HEK293T (cell line): ENCODE measurements at regions not wholly inside any gene's neighbourhood (a gene's known extent, or its start where the extent isn't known, plus 50 kb on each side); places are given as distances from the start of the nearest gene placed in this dataset.

Source experiments
- CTCF ChIA-PET: fragments of 350-600 bp; formaldehyde crosslinking; extraction: SDS; loops from one replicate; lab custom pipeline; 2021; ENCODE audit warnings: antibody characterized with exemption, inconsistent platforms; lab: Yijun Ruan, JAX
- POLR2A ChIA-PET: fragments of 350-600 bp; formaldehyde crosslinking; extraction: SDS; loops from one replicate; lab custom pipeline; 2020; ENCODE audit warnings: antibody characterized with exemption, inconsistent platforms; lab: Yijun Ruan, JAX
- DNase-seq: peaks from one replicate; pipeline ENCODE4 v3.0.0; 2012; ENCODE audit warnings: mixed read lengths; ENCODE audit errors: extremely low spot score
- ARNT ChIP-seq: fragments of 450-650 bp; IDR thresholded peaks from 2 replicates; pipeline ENCODE4 v1.6.1; 2017; ENCODE audit warnings: mild to moderate bottlenecking
- BHLHE40 ChIP-seq: fragments of 450-650 bp; IDR thresholded peaks from 2 replicates; pipeline ENCODE4 v1.6.1; 2016; ENCODE audit warnings: mild to moderate bottlenecking, moderate library complexity, borderline replicate concordance
- CTBP1 ChIP-seq: fragments of 450-650 bp; IDR thresholded peaks from 2 replicates; pipeline ENCODE4 v1.6.1; 2016; ENCODE audit warnings: borderline replicate concordance
- ELF4 ChIP-seq: fragments of 450-650 bp; IDR thresholded peaks from 2 replicates; pipeline ENCODE4 v1.6.1; 2017; ENCODE audit warnings: antibody characterized with exemption
- FOXA1 ChIP-seq: fragments of 450-650 bp; IDR thresholded peaks from 2 replicates; pipeline ENCODE4 v1.6.1; 2016; ENCODE audit warnings: mild to moderate bottlenecking
- FOXK2 ChIP-seq: fragments of 450-650 bp; IDR thresholded peaks from 2 replicates; pipeline ENCODE4 v1.6.1; 2016; ENCODE audit warnings: mild to moderate bottlenecking
- FOXM1 ChIP-seq: fragments of 450-650 bp; IDR thresholded peaks from 2 replicates; pipeline ENCODE4 v1.6.1; 2017; ENCODE audit warnings: mild to moderate bottlenecking, borderline replicate concordance
- HDGF ChIP-seq: fragments of 450-650 bp; IDR thresholded peaks from 2 replicates; pipeline ENCODE4 v1.6.1; 2017; ENCODE audit warnings: antibody characterized with exemption, borderline replicate concordance
- L3MBTL2 ChIP-seq: fragments of 450-650 bp; conservative IDR thresholded peaks from 2 replicates; pipeline ENCODE4 v1.6.1; 2016; ENCODE audit warnings: mild to moderate bottlenecking
- LEF1 ChIP-seq: fragments of 450-650 bp; IDR thresholded peaks from 2 replicates; pipeline ENCODE4 v1.6.1; 2017; ENCODE audit warnings: mild to moderate bottlenecking, borderline replicate concordance
- NFRKB ChIP-seq: fragments of 450-650 bp; IDR thresholded peaks from 2 replicates; pipeline ENCODE4 v1.6.1; 2016; ENCODE audit warnings: mild to moderate bottlenecking, moderate library complexity
- PKNOX1 ChIP-seq: fragments of 450-650 bp; IDR thresholded peaks from 2 replicates; pipeline ENCODE4 v1.6.1; 2016
- SP1 ChIP-seq: fragments of 450-650 bp; IDR thresholded peaks from 2 replicates; pipeline ENCODE4 v1.6.1; 2017
- SUZ12 ChIP-seq: fragments of 450-650 bp; IDR thresholded peaks from 2 replicates; pipeline ENCODE4 v1.6.1; 2016; ENCODE audit warnings: mild to moderate bottlenecking
- TARDBP ChIP-seq: fragments of 450-650 bp; IDR thresholded peaks from 2 replicates; pipeline ENCODE4 v1.6.1; 2016
- ZNF384 ChIP-seq: fragments of 450-650 bp; IDR thresholded peaks from 2 replicates; pipeline ENCODE4 v1.6.1; 2016

DNA sequence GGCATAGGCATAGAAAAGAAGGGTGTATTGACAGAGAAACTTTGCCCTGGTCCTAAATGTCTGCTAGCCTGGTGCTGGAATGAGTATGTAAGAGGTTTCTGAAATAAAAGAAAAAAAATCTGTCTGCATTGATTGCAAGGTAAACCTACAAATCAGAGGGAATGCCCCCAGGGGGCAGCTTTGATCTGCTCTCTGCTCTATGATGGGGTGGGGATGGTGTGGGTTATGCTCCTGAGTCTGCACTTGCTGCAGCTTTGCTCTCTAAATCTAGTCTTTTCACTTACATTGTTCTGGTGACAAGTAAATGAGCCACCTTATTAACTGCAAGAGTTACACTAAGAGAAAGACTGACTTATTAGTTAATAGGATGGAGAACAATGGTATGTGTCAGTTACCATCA, 468.4 kb upstream of the STXBP6 start:
- CTCF ChIA-PET = no interaction called here
- no peak for DNase-seq
- TF ChIP-seq LEF1 (no peak), SP1 (no peak), SUZ12 (no peak), ZNF384 (no peak), ARNT (no peak), HDGF (no peak), FOXA1 (no peak), FOXM1 (no peak), NFRKB (no peak), CTBP1 (no peak), L3MBTL2 (no peak), PKNOX1 (no peak), TARDBP (no peak), ELF4 (no peak)
- POLR2A ChIA-PET = no interaction called here

DNA sequence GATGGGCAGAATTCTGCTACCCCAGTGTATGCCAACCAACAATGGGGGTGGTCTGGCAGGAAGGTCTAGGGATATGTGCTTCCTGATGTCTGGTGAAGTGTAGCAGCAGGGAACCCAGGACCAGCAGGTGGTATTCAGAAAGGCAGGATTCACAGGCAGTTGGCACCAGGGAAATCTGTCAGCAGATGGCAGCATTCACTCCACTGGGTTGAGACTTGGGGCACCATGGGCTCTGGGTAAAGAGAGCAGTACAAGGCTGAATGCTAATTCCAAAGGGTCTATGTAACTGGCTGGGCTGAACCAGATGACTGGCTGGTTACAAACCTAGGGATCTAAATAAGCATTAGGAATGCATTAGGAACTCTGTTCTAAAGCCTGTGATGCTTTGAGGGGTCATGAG, 466.9 kb upstream of the STXBP6 start:
- ChIA-PET POLR2A (no interaction called here), CTCF (no interaction called here)
- no peak for DNase-seq
- TF ChIP-seq FOXA1 (no peak), BHLHE40 (no peak), TARDBP (no peak), CTBP1 (no peak), LEF1 (no peak), FOXK2 (no peak), PKNOX1 (no peak), SUZ12 (no peak), SP1 (no peak), ARNT (no peak), ZNF384 (no peak), FOXM1 (no peak)

DNA sequence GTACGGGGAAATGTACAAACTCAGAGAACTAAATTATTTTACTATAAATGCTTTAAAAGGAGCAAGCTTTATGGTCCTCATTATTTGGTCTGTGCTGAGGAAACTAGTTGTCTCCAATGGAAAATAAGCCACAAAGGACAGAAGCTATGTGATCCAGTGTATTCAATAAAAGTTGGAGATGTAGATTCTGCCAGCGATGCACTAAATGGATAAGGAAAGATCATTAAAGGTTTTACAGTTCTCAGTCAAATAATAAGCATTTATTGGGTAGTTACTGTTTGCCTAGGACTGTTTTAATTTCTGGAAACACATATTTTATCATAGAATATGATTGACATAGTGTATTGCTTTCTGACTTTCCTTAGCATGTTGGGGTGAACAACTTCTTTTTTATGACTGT, 458.9 kb upstream of the STXBP6 start:
- POLR2A ChIA-PET = no interaction called here
- TF ChIP-seq SUZ12 (no peak), LEF1 (no peak), BHLHE40 (no peak), FOXM1 (no peak), ZNF384 (no peak), PKNOX1 (no peak), NFRKB (no peak), ELF4 (no peak), FOXK2 (no peak), TARDBP (no peak)
- CTCF ChIA-PET = no interaction called here
- DNase-seq = no peak

GRCh38 chr14:25501749-25502148, 451.8 kb upstream of the STXBP6 start:
- CTCF ChIA-PET = no interaction called here
- POLR2A ChIA-PET = no interaction called here
- no peak for DNase-seq
- no peak for TF ChIP-seq LEF1
- no peak for TF ChIP-seq ARNT
- TF ChIP-seq PKNOX1 = no peak
- TF ChIP-seq FOXA1 = no peak
- no peak for TF ChIP-seq FOXM1
- TF ChIP-seq CTBP1 = no peak

GRCh38 chr14:25488961-25489360, 439.0 kb upstream of the STXBP6 start:
- CTCF ChIA-PET = no interaction called here
- DNase-seq = no peak
- TF ChIP-seq FOXM1 (no peak), PKNOX1 (no peak), L3MBTL2 (no peak), SUZ12 (no peak), NFRKB (no peak), HDGF (no peak), CTBP1 (no peak)
- POLR2A ChIA-PET = no interaction called here

- no peak for TF ChIP-seq ZNF384
- no peak for TF ChIP-seq FOXA1
- TF ChIP-seq ARNT = no peak
- TF ChIP-seq CTBP1 = no peak
- TF ChIP-seq FOXK2 = no peak
- TF ChIP-seq HDGF = no peak
- POLR2A ChIA-PET = no interaction called here
- CTCF ChIA-PET = no interaction called here
- DNase-seq = no peak
Observed at GRCh38 chr14:25485381-25485780, 435.4 kb upstream of the STXBP6 start.
